ENCODE measurements at regions not wholly inside any gene's neighbourhood (a gene's known extent, or its start where the extent isn't known, plus 50 kb on each side); places are given as distances from the start of the nearest gene placed in this dataset.
"Not testable (repeated sequence)": the region's sequence is repeated elsewhere in the genome, so short reads cannot be mapped to it uniquely, and the experiment has no call there.

- DNase-seq (ENCODE audit: extremely low read depth in 1 of 2, low read depth in 1 of 2): no peak
Observed at GRCh38 chr3:20842594-20843436, 656.8 kb upstream of the SGO1 start.

- no peak for DNase-seq (ENCODE audit: extremely low read depth in 1 of 2, low read depth in 1 of 2)
Observed at GRCh38 chr3:20842002-20842401, 656.0 kb upstream of the SGO1 start.

- DNase-seq (ENCODE audit: extremely low read depth in 1 of 2, low read depth in 1 of 2): no peak
Observed at GRCh38 chr3:20837676-20838302, 651.8 kb upstream of the SGO1 start.

- no peak for DNase-seq (ENCODE audit: extremely low read depth in 1 of 2, low read depth in 1 of 2)
Observed at GRCh38 chr3:20836801-20837200, 650.8 kb upstream of the SGO1 start.

GRCh38 chr3:20832963-20833362 lies 647.0 kb upstream of the SGO1 start:
- DNase-seq (ENCODE audit: extremely low read depth in 1 of 2, low read depth in 1 of 2): no peak

GRCh38 chr3:20822251-20822650 lies 636.2 kb upstream of the SGO1 start:
- no peak for DNase-seq (ENCODE audit: extremely low read depth in 1 of 2, low read depth in 1 of 2)

GRCh38 chr3:20820872-20821271 lies 634.9 kb upstream of the SGO1 start:
- DNase-seq (ENCODE audit: extremely low read depth in 1 of 2, low read depth in 1 of 2): not testable (repeated sequence)

GRCh38 chr3:20811631-20812030 lies 625.6 kb upstream of the SGO1 start:
- no peak for DNase-seq (ENCODE audit: extremely low read depth in 1 of 2, low read depth in 1 of 2)

- DNase-seq (ENCODE audit: extremely low read depth in 1 of 2, low read depth in 1 of 2): no peak
Observed at GRCh38 chr3:20811006-20811405, 625.0 kb upstream of the SGO1 start.

- no peak for DNase-seq (ENCODE audit: extremely low read depth in 1 of 2, low read depth in 1 of 2)
Observed at GRCh38 chr3:20810555-20810954, 624.5 kb upstream of the SGO1 start.

- no peak for DNase-seq (ENCODE audit: extremely low read depth in 1 of 2, low read depth in 1 of 2)
Observed at GRCh38 chr3:20809356-20809755, 623.4 kb upstream of the SGO1 start.

GRCh38 chr3:20808864-20809263 lies 622.9 kb upstream of the SGO1 start:
- no peak for DNase-seq (ENCODE audit: extremely low read depth in 1 of 2, low read depth in 1 of 2)

- no peak for DNase-seq (ENCODE audit: extremely low read depth in 1 of 2, low read depth in 1 of 2)
Observed at GRCh38 chr3:20798666-20799065, 612.7 kb upstream of the SGO1 start.

- DNase-seq (ENCODE audit: extremely low read depth in 1 of 2, low read depth in 1 of 2): no peak
Observed at GRCh38 chr3:20787005-20787404, 601.0 kb upstream of the SGO1 start.

- no peak for DNase-seq (ENCODE audit: extremely low read depth in 1 of 2, low read depth in 1 of 2)
Observed at GRCh38 chr3:20776692-20777091, 590.7 kb upstream of the SGO1 start.

- DNase-seq (ENCODE audit: extremely low read depth in 1 of 2, low read depth in 1 of 2): no peak
Observed at GRCh38 chr3:20776286-20776685, 590.3 kb upstream of the SGO1 start.

GRCh38 chr3:20773320-20773984 lies 587.4 kb upstream of the SGO1 start:
- no peak for DNase-seq (ENCODE audit: extremely low read depth in 1 of 2, low read depth in 1 of 2)

GRCh38 chr3:20772869-20773268 lies 586.9 kb upstream of the SGO1 start:
- no peak for DNase-seq (ENCODE audit: extremely low read depth in 1 of 2, low read depth in 1 of 2)

GRCh38 chr3:20769430-20769829 lies 583.4 kb upstream of the SGO1 start:
- DNase-seq (ENCODE audit: extremely low read depth in 1 of 2, low read depth in 1 of 2): no peak

- no peak for DNase-seq (ENCODE audit: extremely low read depth in 1 of 2, low read depth in 1 of 2)
Observed at GRCh38 chr3:20760981-20761380, 575.0 kb upstream of the SGO1 start.

GRCh38 chr3:20752416-20752815 lies 566.4 kb upstream of the SGO1 start:
- no peak for DNase-seq (ENCODE audit: extremely low read depth in 1 of 2, low read depth in 1 of 2)

- no peak for DNase-seq (ENCODE audit: extremely low read depth in 1 of 2, low read depth in 1 of 2)
Observed at GRCh38 chr3:20751296-20751695, 565.3 kb upstream of the SGO1 start.
